HepG2 (cell line): ENCODE measurements at regions not wholly inside any gene's neighbourhood (a gene's known extent, or its start where the extent isn't known, plus 50 kb on each side); places are given as distances from the start of the nearest gene placed in this dataset.

ENCODE experiments used
- ATAC-seq: fragments of 200-7000 bp; cut with Tn5 transposase; 3 replicates; pipeline ENCODE4 v1.9.1; 2020; ENCODE audit warnings: mild to moderate bottlenecking, moderate library complexity
- BruUV-seq: library from RNA; stranded (reverse); fragments of 400-500 nt; replicated peaks from 2 replicates; lab custom pipeline; 2021; lab: Mats Ljungman, UMichigan
- CTCF ChIA-PET: fragments of 300-600 bp; formaldehyde crosslinking; extraction: SDS; loops from one replicate; lab custom pipeline; 2021; ENCODE audit warnings: low total read pairs, inconsistent platforms, low intra/inter-chr PET ratio; lab: Yijun Ruan, JAX
- POLR2A ChIA-PET: fragments of 350-600 bp; sonication (Branson Sonifier 250); formaldehyde crosslinking; loops from one replicate; lab custom pipeline; 2020; ENCODE audit warnings: antibody characterized with exemption, inconsistent platforms; lab: Yijun Ruan, JAX
- DNase-seq: peaks from one replicate; pipeline ENCODE4 v3.0.0-alpha.2; 2015; ENCODE audit warnings: low spot score
- FAIRE-seq: peaks from 3 replicates; lab custom pipeline; 2011; peaks lifted over from hg19 to GRCh38; lab: Jason Lieb, UNC
- H2AFZ ChIP-seq: one replicate; pipeline ENCODE4 v1.6.1; 2011; ENCODE audit warnings: low read length, inconsistent platforms
- H3K27ac ChIP-seq: fragments of 300-600 bp; 3 replicates; pipeline ENCODE4 v1.8.0; 2011; ENCODE audit warnings: mixed run types, mild to moderate bottlenecking, mixed read lengths, low read length, inconsistent platforms; ENCODE audit not compliant: insufficient read depth; ENCODE audit errors: extremely low read length
- H3K27me3 ChIP-seq, 2 experiments: fragments of 200-600 bp in 1 of 2; 2 replicates in 1 of 2; 3 replicates in 1 of 2; pipeline versions ENCODE4 v1.6.0 to v1.8.0; 2011; ENCODE audit warnings: low read length in 2 of 2, mild to moderate bottlenecking in 2 of 2, moderate library complexity in 2 of 2, inconsistent platforms in 1 of 2; ENCODE audit not compliant: insufficient read depth in 2 of 2, control insufficient read depth in 1 of 2
- H3K36me3 ChIP-seq, 2 experiments: fragments of 200-600 bp in 1 of 2; replicated peaks in 1 of 2; 2 replicates in 1 of 2; 3 replicates in 1 of 2; pipeline versions ENCODE4 v1.5.1 to v1.8.0; 2011; ENCODE audit warnings: low read length in 2 of 2, inconsistent platforms in 1 of 2; ENCODE audit not compliant: insufficient read depth in 2 of 2, control insufficient read depth in 1 of 2
- H3K4me1 ChIP-seq: 2 replicates; pipeline ENCODE4 v1.5.1; 2012; ENCODE audit warnings: low read length, inconsistent platforms; ENCODE audit not compliant: insufficient read depth
- H3K4me2 ChIP-seq: 2 replicates; pipeline ENCODE4 v1.6.0; 2011; ENCODE audit warnings: low read depth, low read length, inconsistent platforms
- H3K4me3 ChIP-seq, 3 experiments: fragments of 200-600 bp in 1 of 3; sonication (generic), shearing (Covaris generic) in 1 of 3; replicated peaks in 1 of 3; 2 replicates each; pipeline ENCODE4 v1.5.1; 2011 to 2016; ENCODE audit warnings: low read length in 3 of 3, inconsistent platforms in 2 of 3, low read depth in 2 of 3, mild to moderate bottlenecking in 2 of 3, control low read depth in 1 of 3, mixed read lengths in 1 of 3; ENCODE audit not compliant: insufficient read depth in 1 of 3
- H3K79me2 ChIP-seq: one replicate; pipeline ENCODE4 v1.6.1; 2011; ENCODE audit warnings: low read length, inconsistent platforms; ENCODE audit not compliant: insufficient read depth
- H3K9ac ChIP-seq: 2 replicates; pipeline ENCODE4 v1.6.0; 2011; ENCODE audit warnings: mild to moderate bottlenecking, low read depth, low read length, inconsistent platforms; ENCODE audit not compliant: insufficient read depth
- H3K9me3 ChIP-seq: 2 replicates; pipeline ENCODE4 v1.5.1; 2012; ENCODE audit warnings: mild to moderate bottlenecking, low read length
- H4K20me1 ChIP-seq: 2 replicates; pipeline ENCODE4 v1.6.0; 2011; ENCODE audit warnings: inconsistent platforms, mild to moderate bottlenecking, low read length, moderate library complexity; ENCODE audit not compliant: insufficient read depth
- CHD4 ChIP-seq: fragments of 200-600 bp; sonication (generic); IDR thresholded peaks from 2 replicates; pipeline ENCODE4 v1.7.0; 2017; ENCODE audit warnings: mild to moderate bottlenecking, low read length, borderline replicate concordance
- ELF1 ChIP-seq: sonication (generic); formaldehyde crosslinking; IDR thresholded peaks from 2 replicates; pipeline ENCODE4 v1.4.0; 2020; ENCODE audit warnings: missing genetic modification reagents
- KDM3A ChIP-seq: IDR thresholded peaks from 2 replicates; pipeline ENCODE4 v1.6.1; 2018; ENCODE audit warnings: low read depth, missing compliant biosample characterization
- KDM5A ChIP-seq: fragments of 200-600 bp; sonication (generic); IDR thresholded peaks from 2 replicates; pipeline ENCODE4 v1.7.0; 2018; ENCODE audit warnings: antibody characterized with exemption, mild to moderate bottlenecking, low read length, borderline replicate concordance
- RFXANK ChIP-seq: IDR thresholded peaks from 2 replicates; pipeline ENCODE4 v1.6.1; 2016
- SNAI1 ChIP-seq: sonication (generic); formaldehyde crosslinking; IDR thresholded peaks from 2 replicates; pipeline ENCODE4 v1.5.0; 2020; ENCODE audit warnings: mild to moderate bottlenecking, missing genetic modification reagents, borderline replicate concordance
- TAF15 ChIP-seq: fragments of 200-400 bp; formaldehyde crosslinking; IDR thresholded peaks from one replicate; pipeline ENCODE4 v1.6.1; 2018; ENCODE audit warnings: mild to moderate bottlenecking, low read depth, low read length; ENCODE audit not compliant: poor library complexity, severe bottlenecking
- U2AF2 ChIP-seq: fragments of 200-400 bp; formaldehyde crosslinking; IDR thresholded peaks from 2 replicates; pipeline ENCODE4 v1.6.1; 2017; ENCODE audit warnings: low read depth, mild to moderate bottlenecking, low read length
- WGBS: methylation state at CpG from one replicate; pipeline ENCODE4 v1.1.6; 2017; ENCODE audit warnings: low lambda C conversion rate; 5-methylcytosine and 5-hydroxymethylcytosine counted together
- in situ Hi-C: cut with HindIII; loops from 2 replicates; pipeline ENCODE4 v1.10.0; 2017; ENCODE audit warnings: low pct_unique_long_range_greater_than_20kb; ENCODE audit not compliant: extremely low pct_ligation_motif_present
- intact Hi-C: fragments of 100-400 bp; cut with micrococcal nuclease; formaldehyde crosslinking; loops from one replicate; pipeline ENCODE4 v1.10.0; 2022; ENCODE audit not compliant: unreplicated experiment
- TF ChIP-seq, protein P1 (sequence below): sonication (generic); formaldehyde crosslinking; IDR thresholded peaks from 2 replicates; pipeline ENCODE4 v1.5.0; 2020; ENCODE audit warnings: missing genetic modification reagents
- TF ChIP-seq, protein P2 (sequence below): IDR thresholded peaks from 2 replicates; pipeline ENCODE4 v1.6.1; 2016
- TF ChIP-seq, protein P3 (sequence below): sonication (generic); formaldehyde crosslinking; IDR thresholded peaks from 2 replicates; pipeline ENCODE4 v1.8.0; 2022; ENCODE audit warnings: mild to moderate bottlenecking, missing genetic modification reagents, moderate library complexity
- TF ChIP-seq, protein P4 (sequence below): sonication (generic); formaldehyde crosslinking; IDR thresholded peaks from 2 replicates; pipeline ENCODE4 v1.4.0; 2020; ENCODE audit warnings: mild to moderate bottlenecking, missing genetic modification reagents

DNA sequence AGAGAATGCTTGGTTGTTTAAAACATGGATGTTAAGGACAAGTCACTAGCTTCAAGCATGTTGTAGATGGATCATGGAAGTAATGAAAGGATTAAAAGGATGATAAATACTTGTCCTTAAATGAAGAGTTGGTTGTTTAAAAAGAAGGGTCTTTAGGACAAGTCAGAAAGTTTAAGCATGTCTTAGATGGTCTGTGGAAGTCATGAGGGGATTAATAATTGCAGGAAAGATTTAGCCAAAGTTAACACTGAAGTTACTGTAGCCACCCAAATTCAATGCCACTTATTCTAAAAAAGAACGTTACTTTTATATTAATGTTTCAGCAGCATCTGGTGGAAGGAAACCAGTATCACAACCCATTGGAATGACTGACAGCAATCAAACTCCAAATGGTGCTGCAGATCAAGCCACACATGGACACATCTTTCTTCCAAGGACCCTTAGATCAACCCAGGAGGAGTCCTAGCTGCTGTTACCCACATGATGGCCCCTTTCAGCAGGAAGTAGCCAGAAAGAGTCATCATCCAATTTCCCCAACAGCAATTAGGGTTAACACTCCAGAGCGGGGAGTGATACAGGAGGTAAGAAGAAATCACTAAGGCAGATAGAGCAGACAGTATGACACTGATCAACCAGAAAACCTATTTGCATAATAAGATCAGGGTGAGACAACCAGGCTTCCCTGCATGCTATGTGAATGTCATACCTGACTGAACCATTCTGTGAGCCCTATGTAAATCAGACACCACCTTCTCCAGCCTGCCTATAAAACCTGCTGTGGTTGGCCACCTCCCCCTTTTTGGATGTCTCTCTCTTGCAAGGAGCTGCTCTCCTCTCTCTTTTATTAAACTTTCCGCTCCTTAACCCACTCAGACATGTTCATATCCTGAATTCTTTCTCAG, 88.4 kb upstream of the GNAZ start:
- Histone ChIP-seq H3K79me2 (no peaks in the 10 kb centered on the region), H3K9ac (no peak overlapping the region), H3K9me3 (peaks cover 19% of the 10 kb centered on the region), H2AFZ (no peak overlapping the region), H3K4me1 (no peaks in the 10 kb centered on the region), H3K4me3 (no peak overlapping the region), H3K36me3 (no peaks in the 10 kb centered on the region), H3K27ac (no peak overlapping the region), H3K27me3 (peaks cover 2 to 11% of the 10 kb centered on the region in 2 experiments; a peak in 3 of 5 replicates), H3K4me2 (no peak overlapping the region), H4K20me1 (no peaks in the 10 kb centered on the region)
- intact Hi-C loops, result no loop called here
- 4% methylated on average over 3 of the region's 3 CpGs for WGBS
- FAIRE-seq, result no peak
- ChIA-PET POLR2A (no interaction called here), CTCF (interaction anchor here (0.7 kb wide), 1 partner anchor 22 kb away, joined by 3 read pairs; no protein-coding TSS in a partner anchor)
- no peak for DNase-seq
- in situ Hi-C loops, result no loop called here
- TF ChIP-seq SNAI1 (CRISPR knock-in tag) (no peak), KDM5A (no peak), TAF15 (no peak), U2AF2 (no peak)
- TF ChIP-seq, protein P1, sequence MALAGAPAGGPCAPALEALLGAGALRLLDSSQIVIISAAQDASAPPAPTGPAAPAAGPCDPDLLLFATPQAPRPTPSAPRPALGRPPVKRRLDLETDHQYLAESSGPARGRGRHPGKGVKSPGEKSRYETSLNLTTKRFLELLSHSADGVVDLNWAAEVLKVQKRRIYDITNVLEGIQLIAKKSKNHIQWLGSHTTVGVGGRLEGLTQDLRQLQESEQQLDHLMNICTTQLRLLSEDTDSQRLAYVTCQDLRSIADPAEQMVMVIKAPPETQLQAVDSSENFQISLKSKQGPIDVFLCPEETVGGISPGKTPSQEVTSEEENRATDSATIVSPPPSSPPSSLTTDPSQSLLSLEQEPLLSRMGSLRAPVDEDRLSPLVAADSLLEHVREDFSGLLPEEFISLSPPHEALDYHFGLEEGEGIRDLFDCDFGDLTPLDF (CRISPR knock-in tag), result no peak
- no TSS peak for BruUV-seq
- no peak for ATAC-seq

DNA sequence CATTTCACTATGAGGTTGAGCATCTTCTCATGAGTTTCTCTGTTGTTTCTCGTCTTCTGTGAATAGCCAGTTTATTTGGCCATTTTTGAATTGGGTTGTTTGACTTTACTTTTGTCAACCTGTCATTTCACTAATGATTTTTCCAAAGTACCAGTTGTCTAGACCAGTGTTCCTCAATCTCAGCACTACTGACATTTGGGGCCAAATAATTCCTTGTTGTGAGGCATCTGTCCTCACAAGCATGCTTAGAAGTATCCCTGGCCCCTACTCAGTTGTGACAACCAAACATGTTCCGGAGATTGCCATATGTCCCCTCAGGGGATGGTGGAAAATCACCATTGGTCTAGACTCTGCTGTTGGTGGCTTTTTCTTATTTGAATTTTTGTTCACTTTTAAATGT, 87.7 kb upstream of the GNAZ start:
- 0% methylated on average over 2 of the region's 2 CpGs for WGBS
- Histone ChIP-seq H3K9me3 (peaks cover 19% of the 10 kb centered on the region), H3K4me1 (no peaks in the 10 kb centered on the region), H3K4me2 (no peak overlapping the region), H3K27me3 (peaks cover 2 to 13% of the 10 kb centered on the region in 2 experiments; a peak in 3 of 5 replicates), H3K36me3 (no peaks in the 10 kb centered on the region), H3K4me3 (no peak overlapping the region), H4K20me1 (no peaks in the 10 kb centered on the region), H3K9ac (no peak overlapping the region), H3K79me2 (no peaks in the 10 kb centered on the region), H2AFZ (no peak overlapping the region), H3K27ac (no peak overlapping the region)
- ChIA-PET CTCF (no interaction called here), POLR2A (no interaction called here)
- in situ Hi-C loops (no loop called here), intact Hi-C loops (no loop called here)
- ATAC-seq, result no peak
- no peak for FAIRE-seq
- DNase-seq, result no peak
- BruUV-seq, result no TSS peak
- TF ChIP-seq ELF1 (CRISPR knock-in tag), result no peak
- TF ChIP-seq, protein P2, sequence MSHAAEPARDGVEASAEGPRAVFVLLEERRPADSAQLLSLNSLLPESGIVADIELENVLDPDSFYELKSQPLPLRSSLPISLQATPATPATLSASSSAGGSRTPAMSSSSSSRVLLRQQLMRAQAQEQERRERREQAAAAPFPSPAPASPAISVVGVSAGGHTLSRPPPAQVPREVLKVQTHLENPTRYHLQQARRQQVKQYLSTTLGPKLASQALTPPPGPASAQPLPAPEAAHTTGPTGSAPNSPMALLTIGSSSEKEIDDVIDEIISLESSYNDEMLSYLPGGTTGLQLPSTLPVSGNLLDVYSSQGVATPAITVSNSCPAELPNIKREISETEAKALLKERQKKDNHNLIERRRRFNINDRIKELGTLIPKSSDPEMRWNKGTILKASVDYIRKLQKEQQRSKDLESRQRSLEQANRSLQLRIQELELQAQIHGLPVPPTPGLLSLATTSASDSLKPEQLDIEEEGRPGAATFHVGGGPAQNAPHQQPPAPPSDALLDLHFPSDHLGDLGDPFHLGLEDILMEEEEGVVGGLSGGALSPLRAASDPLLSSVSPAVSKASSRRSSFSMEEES (CRISPR knock-in tag), result no peak
- TF ChIP-seq, protein P3, sequence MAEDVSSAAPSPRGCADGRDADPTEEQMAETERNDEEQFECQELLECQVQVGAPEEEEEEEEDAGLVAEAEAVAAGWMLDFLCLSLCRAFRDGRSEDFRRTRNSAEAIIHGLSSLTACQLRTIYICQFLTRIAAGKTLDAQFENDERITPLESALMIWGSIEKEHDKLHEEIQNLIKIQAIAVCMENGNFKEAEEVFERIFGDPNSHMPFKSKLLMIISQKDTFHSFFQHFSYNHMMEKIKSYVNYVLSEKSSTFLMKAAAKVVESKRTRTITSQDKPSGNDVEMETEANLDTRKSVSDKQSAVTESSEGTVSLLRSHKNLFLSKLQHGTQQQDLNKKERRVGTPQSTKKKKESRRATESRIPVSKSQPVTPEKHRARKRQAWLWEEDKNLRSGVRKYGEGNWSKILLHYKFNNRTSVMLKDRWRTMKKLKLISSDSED (CRISPR knock-in tag), result no peak
- TF ChIP-seq CHD4, result no peak
- no peak for TF ChIP-seq KDM3A (CRISPR knock-in tag)
- TF ChIP-seq RFXANK (CRISPR knock-in tag), result no peak
- TF ChIP-seq, protein P4, sequence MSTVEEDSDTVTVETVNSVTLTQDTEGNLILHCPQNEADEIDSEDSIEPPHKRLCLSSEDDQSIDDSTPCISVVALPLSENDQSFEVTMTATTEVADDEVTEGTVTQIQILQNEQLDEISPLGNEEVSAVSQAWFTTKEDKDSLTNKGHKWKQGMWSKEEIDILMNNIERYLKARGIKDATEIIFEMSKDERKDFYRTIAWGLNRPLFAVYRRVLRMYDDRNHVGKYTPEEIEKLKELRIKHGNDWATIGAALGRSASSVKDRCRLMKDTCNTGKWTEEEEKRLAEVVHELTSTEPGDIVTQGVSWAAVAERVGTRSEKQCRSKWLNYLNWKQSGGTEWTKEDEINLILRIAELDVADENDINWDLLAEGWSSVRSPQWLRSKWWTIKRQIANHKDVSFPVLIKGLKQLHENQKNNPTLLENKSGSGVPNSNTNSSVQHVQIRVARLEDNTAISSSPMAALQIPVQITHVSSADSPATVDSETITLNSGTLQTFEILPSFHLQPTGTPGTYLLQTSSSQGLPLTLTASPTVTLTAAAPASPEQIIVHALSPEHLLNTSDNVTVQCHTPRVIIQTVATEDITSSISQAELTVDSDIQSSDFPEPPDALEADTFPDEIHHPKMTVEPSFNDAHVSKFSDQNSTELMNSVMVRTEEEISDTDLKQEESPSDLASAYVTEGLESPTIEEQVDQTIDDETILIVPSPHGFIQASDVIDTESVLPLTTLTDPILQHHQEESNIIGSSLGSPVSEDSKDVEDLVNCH (CRISPR knock-in tag), result no peak
